DOHH2 (cell line): ENCODE measurements at regions not wholly inside any gene's neighbourhood (a gene's known extent, or its start where the extent isn't known, plus 50 kb on each side); places are given as distances from the start of the nearest gene placed in this dataset.

Experiments
- H3F3A ChIP-seq: fragments of 200-600 bp; sonication (generic), shearing (Covaris generic); 2 replicates; pipeline ENCODE4 v1.6.0; 2016; ENCODE audit warnings: antibody characterized with exemption, mild to moderate bottlenecking; ENCODE audit not compliant: control insufficient read depth, insufficient read depth
- H3K27ac ChIP-seq: fragments of 200-600 bp; sonication (generic); 2 replicates; pipeline ENCODE4 v1.5.1; 2014; ENCODE audit warnings: low read depth, mild to moderate bottlenecking, low read length, moderate library complexity
- H3K27me3 ChIP-seq: fragments of 200-600 bp; sonication (generic); 2 replicates; pipeline ENCODE4 v1.6.1; 2014; ENCODE audit warnings: mild to moderate bottlenecking, low read length, mixed read lengths; ENCODE audit not compliant: control insufficient read depth
- H3K36me3 ChIP-seq: fragments of 200-600 bp; sonication (generic); 2 replicates; pipeline ENCODE4 v1.6.1; 2014; ENCODE audit warnings: mild to moderate bottlenecking, low read length, moderate library complexity, mixed read lengths; ENCODE audit not compliant: control insufficient read depth
- H3K4me1 ChIP-seq: fragments of 200-600 bp; sonication (generic); 2 replicates; pipeline ENCODE4 v1.6.1; 2014; ENCODE audit warnings: mild to moderate bottlenecking, low read length, mixed read lengths; ENCODE audit not compliant: control insufficient read depth
- H3K4me2 ChIP-seq: fragments of 200-600 bp; sonication (generic); 2 replicates; pipeline ENCODE4 v1.6.0; 2014; ENCODE audit warnings: mild to moderate bottlenecking, low read length, moderate library complexity
- H3K4me3 ChIP-seq: fragments of 200-600 bp; sonication (generic); 2 replicates; pipeline ENCODE4 v1.5.1; 2014; ENCODE audit warnings: mild to moderate bottlenecking, low read length, mixed read lengths
- H3K79me2 ChIP-seq: fragments of 200-600 bp; sonication (generic); 2 replicates; pipeline ENCODE4 v1.6.1; 2014; ENCODE audit warnings: mild to moderate bottlenecking, low read length, mixed read lengths; ENCODE audit not compliant: control insufficient read depth
- H3K9me2 ChIP-seq: fragments of 200-600 bp; sonication (generic); replicated peaks from 2 replicates; pipeline ENCODE4 v1.6.1; 2014; ENCODE audit warnings: mild to moderate bottlenecking, low read length, mixed read lengths; ENCODE audit not compliant: control insufficient read depth
- H3K9me3 ChIP-seq: fragments of 200-600 bp; sonication (generic); 2 replicates; pipeline ENCODE4 v1.6.1; 2014; ENCODE audit warnings: antibody characterized with exemption, low read length, mixed read lengths; ENCODE audit not compliant: control insufficient read depth, insufficient read depth
- H4K20me1 ChIP-seq: fragments of 200-600 bp; sonication (generic); 2 replicates; pipeline ENCODE4 v1.6.0; 2014; ENCODE audit warnings: low read depth, mild to moderate bottlenecking, antibody characterized with exemption, low read length, moderate library complexity; ENCODE audit not compliant: control insufficient read depth, insufficient read depth
- CTCF ChIP-seq: fragments of 200-600 bp; sonication (generic); IDR thresholded peaks from one replicate; pipeline ENCODE4 v1.5.1; 2014; ENCODE audit warnings: antibody characterized with exemption, mild to moderate bottlenecking, low read depth, low read length; ENCODE audit not compliant: poor library complexity, severe bottlenecking
- EZH2phosphoT487 ChIP-seq: fragments of 200-600 bp; sonication (generic); IDR thresholded peaks from 2 replicates; pipeline ENCODE4 v1.6.1; 2017; ENCODE audit warnings: borderline replicate concordance, mild to moderate bottlenecking, antibody characterized with exemption, low read length, moderate library complexity, mixed read lengths

GRCh38 chr12:116414891-116415290, 137.4 kb upstream of the MED13L start:
- H3K9me3 ChIP-seq, result no peaks in the 10 kb centered on the region
- H3K36me3 ChIP-seq, result no peaks in the 10 kb centered on the region
- no peak overlapping the region for H3K27ac ChIP-seq
- no peaks in the 10 kb centered on the region for H4K20me1 ChIP-seq
- no peaks in the 10 kb centered on the region for H3K4me1 ChIP-seq
- H3K27me3 ChIP-seq, result 0 out of 2 replicates have a peak, but pooled peaks cover under 1% of the 10 kb centered on the region
- no peak overlapping the region for H3K4me3 ChIP-seq
- TF ChIP-seq EZH2phosphoT487 (no peak), CTCF (no peak)
- H3K9me2 ChIP-seq, result no peaks in the 10 kb centered on the region
- H3K79me2 ChIP-seq, result no peaks in the 10 kb centered on the region
- no peak overlapping the region for H3K4me2 ChIP-seq
- no peaks in the 10 kb centered on the region for H3F3A ChIP-seq

DNA sequence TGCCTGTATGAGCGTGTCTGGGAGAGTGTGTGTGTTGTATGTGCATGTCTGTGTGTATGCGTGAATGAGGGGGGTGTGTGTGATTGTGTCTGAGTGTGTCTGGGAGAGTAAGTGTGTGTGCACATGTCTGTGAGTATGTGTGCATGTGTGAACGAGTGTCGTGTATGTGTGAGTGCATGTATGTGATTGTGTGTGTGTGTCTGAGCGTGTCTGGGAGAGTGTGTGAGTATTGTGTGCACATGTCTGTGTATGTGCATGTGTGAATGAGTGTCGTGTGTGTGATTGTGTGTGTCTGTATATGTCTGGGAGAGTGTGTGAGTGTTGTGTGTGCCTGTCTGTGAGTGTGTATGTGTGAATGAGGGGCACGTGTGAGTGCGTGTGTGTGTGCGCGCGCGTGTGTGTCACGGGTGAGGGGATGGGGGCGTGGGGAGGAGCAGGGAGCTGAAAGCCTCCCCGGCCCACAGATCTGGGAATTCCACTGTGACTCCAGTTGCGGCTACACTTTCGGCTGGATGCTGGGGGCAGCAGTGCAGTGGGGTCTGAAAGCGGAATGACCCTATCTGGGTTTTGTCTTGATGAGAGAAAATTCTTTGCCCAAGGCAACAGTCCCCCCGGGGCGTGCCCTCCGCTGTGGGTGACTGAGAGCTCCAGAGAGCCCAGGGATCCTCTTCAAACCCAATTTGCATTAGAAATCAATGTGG, 138.1 kb upstream of the MED13L start:
- no peaks in the 10 kb centered on the region for H3K27me3 ChIP-seq
- H3K9me2 ChIP-seq, result no peaks in the 10 kb centered on the region
- H3K79me2 ChIP-seq, result no peaks in the 10 kb centered on the region
- no peak overlapping the region for H3K4me2 ChIP-seq
- H3K4me3 ChIP-seq, result no peak overlapping the region
- no peak for TF ChIP-seq CTCF
- no peak for TF ChIP-seq EZH2phosphoT487
- no peaks in the 10 kb centered on the region for H3K36me3 ChIP-seq
- no peaks in the 10 kb centered on the region for H3K4me1 ChIP-seq
- H3K9me3 ChIP-seq, result no peaks in the 10 kb centered on the region
- H3K27ac ChIP-seq, result no peak overlapping the region
- no peaks in the 10 kb centered on the region for H4K20me1 ChIP-seq
- H3F3A ChIP-seq, result no peaks in the 10 kb centered on the region

DNA sequence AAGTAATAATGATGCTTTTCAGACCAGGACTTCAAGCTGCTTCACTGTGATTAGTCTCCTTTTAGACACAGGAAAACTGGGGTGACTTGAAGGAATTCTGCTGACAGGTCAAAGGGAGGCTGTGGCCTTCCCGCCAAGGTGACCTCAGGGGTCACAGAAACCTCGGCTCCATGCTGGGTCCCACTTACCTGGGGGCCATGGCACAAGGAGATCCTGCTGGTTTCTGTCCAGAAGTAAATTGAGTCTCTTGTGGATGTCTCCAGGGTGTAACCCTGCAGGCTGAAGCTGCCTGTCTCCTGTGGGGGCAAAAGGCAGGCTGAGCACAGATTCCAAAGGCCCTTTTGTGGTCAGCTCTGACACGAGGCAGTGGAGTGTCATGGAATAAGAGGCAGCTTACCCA, 138.7 kb upstream of the MED13L start:
- no peak overlapping the region for H3K27ac ChIP-seq
- H3K4me1 ChIP-seq, result no peaks in the 10 kb centered on the region
- H3K9me2 ChIP-seq, result no peaks in the 10 kb centered on the region
- TF ChIP-seq EZH2phosphoT487, result no peak
- no peak for TF ChIP-seq CTCF
- no peak overlapping the region for H3K4me2 ChIP-seq
- H3K27me3 ChIP-seq, result no peaks in the 10 kb centered on the region
- H3K9me3 ChIP-seq, result no peaks in the 10 kb centered on the region
- no peaks in the 10 kb centered on the region for H3K36me3 ChIP-seq
- H3K4me3 ChIP-seq, result no peak overlapping the region
- no peaks in the 10 kb centered on the region for H3K79me2 ChIP-seq
- H4K20me1 ChIP-seq, result no peaks in the 10 kb centered on the region
- H3F3A ChIP-seq, result no peaks in the 10 kb centered on the region
